Activated naive CD4-positive, alpha-beta T cell treated with anti-CD3 and anti-CD28 coated beads, Interleukin-2, amount 50 U/mL, for 24 hours (primary cell): ENCODE measurements at regions not wholly inside any gene's neighbourhood (a gene's known extent, or its start where the extent isn't known, plus 50 kb on each side); places are given as distances from the start of the nearest gene placed in this dataset.
"Not testable (repeated sequence)": the region's sequence is repeated elsewhere in the genome, so short reads cannot be mapped to it uniquely, and the experiment has no call there.

Experiments used
- H3K27ac Mint-ChIP-seq: one replicate; pipeline ENCODE4 v1.8.0; 2021; ENCODE audit warnings: mild to moderate bottlenecking, mixed read lengths
- H3K27me3 Mint-ChIP-seq: one replicate; pipeline ENCODE4 v1.8.0; 2021; ENCODE audit warnings: mixed read lengths
- H3K36me3 Mint-ChIP-seq: one replicate; pipeline ENCODE4 v1.8.0; 2021; ENCODE audit warnings: mixed read lengths
- H3K4me1 Mint-ChIP-seq: one replicate; pipeline ENCODE4 v1.8.0; 2021; ENCODE audit warnings: mixed read lengths
- H3K4me3 Mint-ChIP-seq: one replicate; pipeline ENCODE4 v1.8.0; 2021; ENCODE audit warnings: mild to moderate bottlenecking, mixed read lengths
- H3K9me3 Mint-ChIP-seq: one replicate; pipeline ENCODE4 v1.8.0; 2021; ENCODE audit warnings: mixed read lengths

- peak overlapping the region; percentile 73 for H3K4me3 Mint-ChIP-seq
- peaks cover 55% of the 10 kb centered on the region for H3K4me1 Mint-ChIP-seq
- peak overlapping the region; percentile 79 for H3K27ac Mint-ChIP-seq
- no peaks in the 10 kb centered on the region for H3K9me3 Mint-ChIP-seq
- no peaks in the 10 kb centered on the region for H3K36me3 Mint-ChIP-seq
- no peaks in the 10 kb centered on the region for H3K27me3 Mint-ChIP-seq
These were observed 371.8 kb downstream of the BTG1 start for GRCh38 chr12:91773749-91774429.

- Mint-ChIP-seq H3K4me1 (peaks cover 40% of the 10 kb centered on the region), H3K36me3 (no peaks in the 10 kb centered on the region), H3K27me3 (no peaks in the 10 kb centered on the region), H3K4me3 (no peak overlapping the region), H3K27ac (no peak overlapping the region), H3K9me3 (no peaks in the 10 kb centered on the region)
These were observed 373.2 kb downstream of the BTG1 start for GRCh38 chr12:91772411-91772810.

- Mint-ChIP-seq H3K4me1 (peaks cover 16% of the 10 kb centered on the region), H3K36me3 (no peaks in the 10 kb centered on the region), H3K4me3 (no peak overlapping the region)
These were observed 375.9 kb downstream of the BTG1 start for GRCh38 chr12:91769736-91770135.

GRCh38 chr12:91767237-91767636 is 378.4 kb downstream of the BTG1 start:
- Mint-ChIP-seq H3K27me3 (no peaks in the 10 kb centered on the region), H3K36me3 (no peaks in the 10 kb centered on the region), H3K4me1 (no peaks in the 10 kb centered on the region), H3K9me3 (no peaks in the 10 kb centered on the region), H3K27ac (no peak overlapping the region), H3K4me3 (no peak overlapping the region)

More at GRCh38 chr12:91769736-91770135, 375.9 kb downstream of the BTG1 start:
- H3K27me3 Mint-ChIP-seq = no peaks in the 10 kb centered on the region
- no peak overlapping the region for H3K27ac Mint-ChIP-seq
- no peaks in the 10 kb centered on the region for H3K9me3 Mint-ChIP-seq

- peaks cover 2% of the 10 kb centered on the region for H3K36me3 Mint-ChIP-seq
- no peak overlapping the region for H3K4me3 Mint-ChIP-seq
- H3K27ac Mint-ChIP-seq = no peak overlapping the region
- peaks cover 3% of the 10 kb centered on the region for H3K9me3 Mint-ChIP-seq
- H3K4me1 Mint-ChIP-seq = no peaks in the 10 kb centered on the region
- no peaks in the 10 kb centered on the region for H3K27me3 Mint-ChIP-seq
These were observed 379.2 kb downstream of the BTG1 start for GRCh38 chr12:91766454-91766853.

GRCh38 chr12:91763654-91764370 is 381.8 kb downstream of the BTG1 start:
- peaks cover 6% of the 10 kb centered on the region for H3K36me3 Mint-ChIP-seq
- no peak overlapping the region for H3K4me3 Mint-ChIP-seq
- no peaks in the 10 kb centered on the region for H3K27me3 Mint-ChIP-seq
- no peaks in the 10 kb centered on the region for H3K4me1 Mint-ChIP-seq
- peaks cover 6% of the 10 kb centered on the region for H3K9me3 Mint-ChIP-seq
- no peak overlapping the region for H3K27ac Mint-ChIP-seq

- Mint-ChIP-seq H3K9me3 (no peaks in the 10 kb centered on the region), H3K4me3 (no peak overlapping the region), H3K4me1 (no peaks in the 10 kb centered on the region), H3K27ac (no peak overlapping the region), H3K36me3 (peaks cover 5% of the 10 kb centered on the region), H3K27me3 (no peaks in the 10 kb centered on the region)
These were observed 392.0 kb downstream of the BTG1 start for GRCh38 chr12:91753649-91754048.

- Mint-ChIP-seq H3K4me3 (no peak overlapping the region), H3K27me3 (no peaks in the 10 kb centered on the region), H3K9me3 (no peaks in the 10 kb centered on the region), H3K36me3 (peaks cover 3% of the 10 kb centered on the region), H3K27ac (no peak overlapping the region), H3K4me1 (no peaks in the 10 kb centered on the region)
These were observed 398.7 kb downstream of the BTG1 start for GRCh38 chr12:91746976-91747375.

GRCh38 chr12:91744597-91744996 is 401.0 kb downstream of the BTG1 start:
- Mint-ChIP-seq H3K4me1 (no peaks in the 10 kb centered on the region), H3K9me3 (peaks cover 6% of the 10 kb centered on the region), H3K27ac (no peak overlapping the region), H3K4me3 (no peak overlapping the region), H3K27me3 (no peaks in the 10 kb centered on the region), H3K36me3 (peaks cover 1% of the 10 kb centered on the region)

- no peak overlapping the region for H3K27ac Mint-ChIP-seq
- peaks cover 6% of the 10 kb centered on the region for H3K9me3 Mint-ChIP-seq
- H3K4me1 Mint-ChIP-seq = no peaks in the 10 kb centered on the region
- H3K27me3 Mint-ChIP-seq = no peaks in the 10 kb centered on the region
- no peak overlapping the region for H3K4me3 Mint-ChIP-seq
- H3K36me3 Mint-ChIP-seq = peaks cover 1% of the 10 kb centered on the region
These were observed 401.8 kb downstream of the BTG1 start for GRCh38 chr12:91743704-91744321.

GRCh38 chr12:91743280-91743679 is 402.4 kb downstream of the BTG1 start:
- Mint-ChIP-seq H3K4me1 (no peaks in the 10 kb centered on the region), H3K9me3 (peaks cover 6% of the 10 kb centered on the region), H3K4me3 (no peak overlapping the region), H3K27me3 (no peaks in the 10 kb centered on the region), H3K36me3 (peaks cover 1% of the 10 kb centered on the region), H3K27ac (no peak overlapping the region)

GRCh38 chr12:91741932-91742331 is 403.7 kb downstream of the BTG1 start:
- H3K9me3 Mint-ChIP-seq = peaks cover 6% of the 10 kb centered on the region

GRCh38 chr12:91733846-91734245 is 411.8 kb downstream of the BTG1 start:
- H3K27ac Mint-ChIP-seq, H3K4me3 Mint-ChIP-seq, H3K9me3 Mint-ChIP-seq, H3K36me3 Mint-ChIP-seq, H3K27me3 Mint-ChIP-seq, H3K4me1 Mint-ChIP-seq: not testable (repeated sequence)

More at GRCh38 chr12:91741932-91742331, 403.7 kb downstream of the BTG1 start:
- H3K36me3 Mint-ChIP-seq = peaks cover 3% of the 10 kb centered on the region
- no peaks in the 10 kb centered on the region for H3K27me3 Mint-ChIP-seq
- H3K27ac Mint-ChIP-seq = no peak overlapping the region
- H3K4me3 Mint-ChIP-seq = no peak overlapping the region
- no peaks in the 10 kb centered on the region for H3K4me1 Mint-ChIP-seq

GRCh38 chr12:91732086-91732485 is 413.6 kb downstream of the BTG1 start:
- H3K27me3 Mint-ChIP-seq = no peaks in the 10 kb centered on the region
- no peak overlapping the region for H3K27ac Mint-ChIP-seq
- no peak overlapping the region for H3K4me3 Mint-ChIP-seq
- no peaks in the 10 kb centered on the region for H3K36me3 Mint-ChIP-seq
- peaks cover 5% of the 10 kb centered on the region for H3K9me3 Mint-ChIP-seq
- no peaks in the 10 kb centered on the region for H3K4me1 Mint-ChIP-seq

GRCh38 chr12:91729543-91729942 is 416.1 kb downstream of the BTG1 start:
- H3K27ac Mint-ChIP-seq = no peak overlapping the region
- no peaks in the 10 kb centered on the region for H3K27me3 Mint-ChIP-seq
- peaks cover 5% of the 10 kb centered on the region for H3K9me3 Mint-ChIP-seq
- no peaks in the 10 kb centered on the region for H3K36me3 Mint-ChIP-seq
- H3K4me1 Mint-ChIP-seq = no peaks in the 10 kb centered on the region
- no peak overlapping the region for H3K4me3 Mint-ChIP-seq

GRCh38 chr12:91723191-91723590 is 422.5 kb downstream of the BTG1 start:
- Mint-ChIP-seq H3K27me3 (no peaks in the 10 kb centered on the region), H3K4me3 (no peak overlapping the region), H3K4me1 (no peaks in the 10 kb centered on the region), H3K36me3 (no peaks in the 10 kb centered on the region), H3K9me3 (no peaks in the 10 kb centered on the region), H3K27ac (no peak overlapping the region)
